ENCODE measurements at regions not wholly inside any gene's neighbourhood (a gene's known extent, or its start where the extent isn't known, plus 50 kb on each side); places are given as distances from the start of the nearest gene placed in this dataset.

DNA sequence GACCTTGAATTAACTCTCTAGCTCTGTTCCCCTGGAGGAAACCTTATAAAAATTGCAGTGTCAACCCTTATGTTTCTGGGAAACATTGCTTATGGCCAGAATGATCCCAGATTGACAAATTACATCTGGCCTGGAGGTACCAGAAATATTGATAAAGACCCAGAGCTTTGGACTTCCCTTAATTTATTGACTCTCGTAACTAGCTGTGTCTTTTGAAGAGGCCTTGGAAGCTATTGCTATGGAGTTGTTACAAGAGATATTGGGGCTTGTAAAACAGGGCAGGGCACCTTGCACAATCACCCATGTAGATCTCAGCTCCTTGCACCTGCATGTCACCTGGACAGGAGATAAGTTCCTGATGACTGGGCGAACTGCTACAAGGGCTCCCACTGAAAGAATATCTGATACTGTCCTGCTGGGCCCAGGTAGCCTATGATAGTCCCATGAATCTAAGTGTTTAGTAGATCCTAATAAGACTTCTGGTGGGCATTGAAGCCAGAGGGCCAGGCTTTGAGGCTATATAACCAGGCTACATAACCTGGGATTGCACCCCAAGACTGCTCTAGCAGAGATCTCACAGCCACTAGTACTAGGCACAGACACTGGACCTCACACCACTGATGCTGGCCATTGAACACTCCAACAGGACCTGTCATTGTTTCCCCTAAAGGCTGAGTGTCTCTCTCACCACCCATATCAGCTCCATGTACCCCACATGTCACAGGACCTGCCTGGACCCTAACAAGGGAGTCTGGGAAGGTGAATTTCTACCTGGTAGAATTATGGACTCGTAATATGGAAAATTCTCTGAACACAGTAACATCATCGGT is 135.7 kb upstream of the PWP1 start:
- no peak overlapping the region for H3K27ac Mint-ChIP-seq
- peaks cover 0 to 15% (median 0%) of the 10 kb centered on the region in 3 donors for H3K4me1 Mint-ChIP-seq
- Histone ChIP-seq H3K27ac (ENCODE audit: low read length) (no peak overlapping the region), H3K36me3 (ENCODE audit: control insufficient read depth in 2 of 2, extremely low read depth in 1 of 2, insufficient read depth in 1 of 2, low read length in 1 of 2) (peaks cover 0 to 3% of the 10 kb centered on the region in 2 donors), H3K9me3 (no peaks in the 10 kb centered on the region), H3K4me3 (ENCODE audit: control insufficient read depth in 1 of 2, extremely low read depth in 1 of 2, low read length in 1 of 2) (no peak overlapping the region), H3K4me1 (ENCODE audit: control insufficient read depth in 1 of 2, extremely low read depth in 1 of 2, insufficient read depth in 2 of 2, low read length in 2 of 2) (no peaks in the 10 kb centered on the region), H3K27me3 (replicated peaks in 1 of 2; ENCODE audit: control insufficient read depth in 2 of 2, extremely low read depth in 1 of 2, insufficient read depth in 2 of 2, low read length in 1 of 2) (no peaks in the 10 kb centered on the region)
- CTCF ChIA-PET = interaction anchor here in 1 of 2 donors (0.6 kb wide), 1 partner anchor 407 kb away, joined by 3 read pairs; no protein-coding TSS in a partner anchor
- H3K27me3 Mint-ChIP-seq = no peaks in the 10 kb centered on the region
- H3K36me3 Mint-ChIP-seq = peaks cover 38% of the 10 kb centered on the region
- H3K4me3 Mint-ChIP-seq = no peak overlapping the region
- H3K9me3 Mint-ChIP-seq = peaks cover 0 to 5% (median 4%) of the 10 kb centered on the region in 3 donors
- ATAC-seq (replicated peaks in 1 of 4) = no peak
- no peak for DNase-seq
- POLR2A ChIA-PET = no interaction called here
- WGBS (ENCODE audit: insufficient coverage) = no CpG with 5 or more reads among the region's 4 CpGs

DNA sequence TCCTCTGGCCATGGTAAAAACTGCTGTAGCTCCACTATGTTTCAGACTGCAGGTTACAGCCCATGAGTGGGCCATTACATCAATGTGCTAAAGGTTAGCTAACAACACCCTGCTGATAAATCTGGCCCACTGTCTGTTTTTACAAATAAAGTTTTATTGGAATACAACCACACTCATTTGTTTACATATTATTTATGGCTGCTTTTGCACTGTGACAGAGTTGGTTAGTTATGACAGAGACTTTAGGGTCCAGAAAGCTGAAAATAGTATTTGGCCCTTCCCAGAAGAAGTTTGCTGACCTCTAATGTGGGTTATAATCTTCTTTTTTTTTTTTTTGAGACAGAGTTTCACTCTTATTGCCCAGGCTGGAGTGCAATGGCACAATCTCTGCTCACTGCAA is 134.2 kb upstream of the PWP1 start:
- ATAC-seq (replicated peaks in 1 of 4) = no peak
- ChIA-PET CTCF (no interaction called here), POLR2A (no interaction called here)
- peaks cover 0 to 5% (median 4%) of the 10 kb centered on the region in 3 donors for H3K9me3 Mint-ChIP-seq
- Histone ChIP-seq H3K9me3 (no peaks in the 10 kb centered on the region), H3K4me3 (ENCODE audit: control insufficient read depth in 1 of 2, extremely low read depth in 1 of 2, low read length in 1 of 2) (no peak overlapping the region), H3K36me3 (ENCODE audit: control insufficient read depth in 2 of 2, extremely low read depth in 1 of 2, insufficient read depth in 1 of 2, low read length in 1 of 2) (peaks cover 0 to 4% of the 10 kb centered on the region in 2 donors), H3K27ac (ENCODE audit: low read length) (no peak overlapping the region), H3K4me1 (ENCODE audit: control insufficient read depth in 1 of 2, extremely low read depth in 1 of 2, insufficient read depth in 2 of 2, low read length in 2 of 2) (no peaks in the 10 kb centered on the region), H3K27me3 (replicated peaks in 1 of 2; ENCODE audit: control insufficient read depth in 2 of 2, extremely low read depth in 1 of 2, insufficient read depth in 2 of 2, low read length in 1 of 2) (no peaks in the 10 kb centered on the region)
- H3K4me3 Mint-ChIP-seq = no peak overlapping the region
- H3K4me1 Mint-ChIP-seq = peaks cover 0 to 6% (median 0%) of the 10 kb centered on the region in 3 donors
- no peaks in the 10 kb centered on the region for H3K27me3 Mint-ChIP-seq
- no peak overlapping the region for H3K27ac Mint-ChIP-seq
- peaks cover 23% of the 10 kb centered on the region for H3K36me3 Mint-ChIP-seq
- DNase-seq = no peak

DNA sequence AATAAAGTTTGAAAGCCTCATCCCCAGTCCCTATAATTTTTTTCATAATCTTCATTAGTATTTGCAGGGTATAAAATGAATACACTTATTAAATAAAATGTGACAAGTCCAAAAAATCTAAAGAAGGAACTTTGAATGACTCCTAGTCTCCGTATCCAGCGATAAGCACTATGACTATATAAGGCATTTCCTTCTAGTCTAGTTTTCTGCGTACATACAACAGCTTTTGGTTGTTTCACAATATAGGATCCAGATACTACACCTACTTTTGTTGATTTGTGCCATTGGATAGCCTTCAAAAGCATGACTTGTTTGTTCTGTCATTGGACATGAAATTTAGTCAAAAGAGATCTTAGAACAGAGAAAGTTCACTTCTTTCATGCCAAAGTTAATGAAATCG is 133.3 kb upstream of the PWP1 start:
- Histone ChIP-seq H3K27ac (ENCODE audit: low read length) (no peak overlapping the region), H3K4me3 (ENCODE audit: control insufficient read depth in 1 of 2, extremely low read depth in 1 of 2, low read length in 1 of 2) (no peak overlapping the region), H3K4me1 (ENCODE audit: control insufficient read depth in 1 of 2, extremely low read depth in 1 of 2, insufficient read depth in 2 of 2, low read length in 2 of 2) (no peaks in the 10 kb centered on the region), H3K9me3 (no peaks in the 10 kb centered on the region), H3K36me3 (ENCODE audit: control insufficient read depth in 2 of 2, extremely low read depth in 1 of 2, insufficient read depth in 1 of 2, low read length in 1 of 2) (peaks cover 0 to 5% of the 10 kb centered on the region in 2 donors), H3K27me3 (replicated peaks in 1 of 2; ENCODE audit: control insufficient read depth in 2 of 2, extremely low read depth in 1 of 2, insufficient read depth in 2 of 2, low read length in 1 of 2) (no peaks in the 10 kb centered on the region)
- Mint-ChIP-seq H3K27me3 (no peaks in the 10 kb centered on the region), H3K4me1 (no peaks in the 10 kb centered on the region), H3K36me3 (peaks cover 18% of the 10 kb centered on the region), H3K27ac (no peak overlapping the region), H3K4me3 (no peak overlapping the region), H3K9me3 (peaks cover 0 to 5% (median 4%) of the 10 kb centered on the region in 3 donors)
- no peak for ATAC-seq (replicated peaks in 1 of 4)
- DNase-seq = no peak
- ChIA-PET CTCF (no interaction called here), POLR2A (no interaction called here)
- 90% methylated on average over 2 of the region's 4 CpGs for WGBS (ENCODE audit: insufficient coverage)

DNA sequence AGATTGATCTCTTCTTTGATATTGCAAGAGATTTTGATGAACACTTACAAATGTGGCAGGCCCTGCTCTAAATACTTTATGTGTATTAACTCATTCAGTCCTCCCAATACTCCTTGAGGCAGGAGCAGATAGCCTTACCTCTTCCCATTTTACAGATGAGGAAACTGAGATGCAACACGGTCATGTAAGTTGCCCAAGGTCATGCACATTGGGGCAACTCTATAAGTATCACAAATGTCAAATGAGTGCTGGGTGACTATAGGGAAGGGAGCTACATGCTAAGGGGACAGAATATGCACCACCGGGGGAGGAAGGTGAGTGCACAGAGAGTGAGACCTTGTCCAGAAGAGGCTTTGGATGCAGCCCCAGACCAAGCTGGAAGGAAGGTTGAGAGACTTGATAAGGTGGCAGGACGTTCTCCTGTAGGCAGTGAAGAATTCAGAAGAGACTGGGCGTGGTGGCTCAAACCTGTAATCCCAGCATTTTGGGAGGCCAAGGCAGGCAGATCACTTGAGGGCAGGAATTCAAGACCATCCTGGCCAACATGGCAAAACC is 132.3 kb upstream of the PWP1 start:
- no peaks in the 10 kb centered on the region for H3K4me1 Mint-ChIP-seq
- 71% methylated on average over 3 of the region's 4 CpGs for WGBS (ENCODE audit: insufficient coverage)
- no peak overlapping the region for H3K27ac Mint-ChIP-seq
- no peak for ATAC-seq (replicated peaks in 1 of 4)
- peaks cover 0 to 5% (median under 1%) of the 10 kb centered on the region in 3 donors for H3K9me3 Mint-ChIP-seq
- peaks cover 8% of the 10 kb centered on the region for H3K36me3 Mint-ChIP-seq
- ChIA-PET POLR2A (no interaction called here), CTCF (no interaction called here)
- no peaks in the 10 kb centered on the region for H3K27me3 ChIP-seq (replicated peaks in 1 of 2; ENCODE audit: control insufficient read depth in 2 of 2, extremely low read depth in 1 of 2, insufficient read depth in 2 of 2, low read length in 1 of 2)
- no peaks in the 10 kb centered on the region for H3K27me3 Mint-ChIP-seq
- peaks cover 0 to 5% of the 10 kb centered on the region in 2 donors for H3K36me3 ChIP-seq (ENCODE audit: control insufficient read depth in 2 of 2, extremely low read depth in 1 of 2, insufficient read depth in 1 of 2, low read length in 1 of 2)
- H3K4me1 ChIP-seq (ENCODE audit: control insufficient read depth in 1 of 2, extremely low read depth in 1 of 2, insufficient read depth in 2 of 2, low read length in 2 of 2) = no peaks in the 10 kb centered on the region
- H3K4me3 ChIP-seq (ENCODE audit: control insufficient read depth in 1 of 2, extremely low read depth in 1 of 2, low read length in 1 of 2) = no peak overlapping the region
- no peak overlapping the region for H3K27ac ChIP-seq (ENCODE audit: low read length)
- no peak for DNase-seq
- no peaks in the 10 kb centered on the region for H3K9me3 ChIP-seq
- H3K4me3 Mint-ChIP-seq = no peak overlapping the region

DNA sequence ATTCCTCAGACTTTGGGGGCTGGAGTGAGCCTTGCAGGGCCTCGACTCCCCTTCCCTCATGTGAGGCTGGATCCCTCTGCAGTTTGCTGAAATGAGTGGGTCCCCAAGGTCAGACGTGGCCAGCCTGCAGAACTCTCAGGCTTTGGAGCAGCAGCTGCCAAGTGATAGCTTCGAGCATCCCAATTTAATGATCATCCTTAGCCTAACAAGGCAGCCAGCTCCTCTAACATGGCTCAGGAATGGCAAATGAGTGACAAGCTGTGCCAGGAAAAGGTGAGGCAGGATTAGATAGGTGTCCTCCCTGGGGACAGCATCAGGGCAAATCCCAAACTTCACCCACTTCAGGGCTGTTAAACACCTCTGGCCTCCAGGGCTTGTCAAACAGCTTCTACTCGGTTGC is 130.7 kb upstream of the PWP1 start:
- peaks cover 0 to 5% of the 10 kb centered on the region in 2 donors for H3K36me3 ChIP-seq (ENCODE audit: control insufficient read depth in 2 of 2, extremely low read depth in 1 of 2, insufficient read depth in 1 of 2, low read length in 1 of 2)
- Mint-ChIP-seq H3K27me3 (no peaks in the 10 kb centered on the region), H3K4me1 (no peaks in the 10 kb centered on the region), H3K27ac (no peak overlapping the region), H3K9me3 (no peaks in the 10 kb centered on the region), H3K4me3 (no peak overlapping the region), H3K36me3 (no peaks in the 10 kb centered on the region)
- H3K4me3 ChIP-seq (ENCODE audit: control insufficient read depth in 1 of 2, extremely low read depth in 1 of 2, low read length in 1 of 2) = no peak overlapping the region
- no peak for ATAC-seq (replicated peaks in 1 of 4)
- no peaks in the 10 kb centered on the region for H3K9me3 ChIP-seq
- H3K27ac ChIP-seq (ENCODE audit: low read length) = no peak overlapping the region
- H3K4me1 ChIP-seq (ENCODE audit: control insufficient read depth in 1 of 2, extremely low read depth in 1 of 2, insufficient read depth in 2 of 2, low read length in 2 of 2) = no peaks in the 10 kb centered on the region
- no peaks in the 10 kb centered on the region for H3K27me3 ChIP-seq (replicated peaks in 1 of 2; ENCODE audit: control insufficient read depth in 2 of 2, extremely low read depth in 1 of 2, insufficient read depth in 2 of 2, low read length in 1 of 2)
- POLR2A ChIA-PET = no interaction called here
- 78% methylated on average over 3 of the region's 4 CpGs for WGBS (ENCODE audit: insufficient coverage)
- DNase-seq = no peak
- CTCF ChIA-PET = no interaction called here

DNA sequence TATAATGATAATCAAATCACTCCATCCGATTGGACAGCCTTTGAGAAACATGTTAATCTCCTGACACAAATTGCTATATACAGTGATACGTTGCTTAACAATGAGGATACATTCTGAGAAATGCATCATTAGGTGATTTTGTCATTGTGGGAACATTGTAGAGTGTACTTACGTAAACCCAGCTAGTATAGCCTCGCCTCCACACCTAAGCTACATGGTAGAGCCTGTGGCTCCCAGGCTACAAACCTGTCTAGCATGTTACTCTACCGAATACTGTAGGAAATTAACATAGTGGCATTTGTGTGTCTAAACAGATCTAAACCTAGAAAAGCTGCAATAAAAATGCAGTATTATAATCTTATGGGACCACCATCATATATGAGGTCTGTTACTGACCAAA is 128.6 kb upstream of the PWP1 start:
- H3K27me3 ChIP-seq (replicated peaks in 1 of 2; ENCODE audit: control insufficient read depth in 2 of 2, extremely low read depth in 1 of 2, insufficient read depth in 2 of 2, low read length in 1 of 2) = no peaks in the 10 kb centered on the region
- H3K27ac ChIP-seq (ENCODE audit: low read length) = no peak overlapping the region
- no peaks in the 10 kb centered on the region for H3K9me3 ChIP-seq
- ATAC-seq (replicated peaks in 1 of 4) (no peak), DNase-seq (no peak)
- Mint-ChIP-seq H3K27ac (no peak overlapping the region), H3K4me3 (no peak overlapping the region), H3K36me3 (peaks cover 4% of the 10 kb centered on the region), H3K9me3 (no peaks in the 10 kb centered on the region), H3K27me3 (no peaks in the 10 kb centered on the region), H3K4me1 (peaks cover 0 to 4% (median 0%) of the 10 kb centered on the region in 3 donors)
- ChIA-PET POLR2A (no interaction called here), CTCF (no interaction called here)
- WGBS (ENCODE audit: insufficient coverage) = no CpG with 5 or more reads among the region's 5 CpGs
- H3K36me3 ChIP-seq (ENCODE audit: control insufficient read depth in 2 of 2, extremely low read depth in 1 of 2, insufficient read depth in 1 of 2, low read length in 1 of 2) = peaks cover 0 to 5% of the 10 kb centered on the region in 2 donors
- H3K4me3 ChIP-seq (ENCODE audit: control insufficient read depth in 1 of 2, extremely low read depth in 1 of 2, low read length in 1 of 2) = no peak overlapping the region
- no peaks in the 10 kb centered on the region for H3K4me1 ChIP-seq (ENCODE audit: control insufficient read depth in 1 of 2, extremely low read depth in 1 of 2, insufficient read depth in 2 of 2, low read length in 2 of 2)

Data from T-cell (primary cell).